Heart left ventricle (tissue), 16 donors: ENCODE measurements at regions not wholly inside any gene's neighbourhood (a gene's known extent, or its start where the extent isn't known, plus 50 kb on each side); places are given as distances from the start of the nearest gene placed in this dataset.
"Not testable (repeated sequence)": the region's sequence is repeated elsewhere in the genome, so short reads cannot be mapped to it uniquely, and the experiment has no call there.

Experiments used
- ATAC-seq, 4 donors: fragments of 200-7000 bp; cut with Tn5 transposase; one replicate each; pipeline ENCODE4 v1.9.1; 2020 to 2022; ENCODE audit warnings: moderate library complexity in 4 of 4, mild to moderate bottlenecking in 3 of 4, moderate number of reproducible peaks in 1 of 4
- DNase-seq, 5 donors: peaks; one replicate each; pipeline ENCODE4 v3.0.0-alpha.2; 2020
- H3K27ac ChIP-seq, 12 donors: fragments of 200-600 bp; sonication (generic) in 4 of 12; one replicate each; pipeline versions ENCODE4 v1.5.0 to v1.8.0; 2016 to 2022; ENCODE audit warnings: mild to moderate bottlenecking in 2 of 12
- H3K27me3 ChIP-seq, 9 donors: fragments of 200-600 bp; sonication (generic) in 2 of 9; one replicate each; pipeline versions ENCODE4 v1.5.1 to v1.8.0; 2016 to 2022; ENCODE audit warnings: mild to moderate bottlenecking in 3 of 9
- H3K36me3 ChIP-seq, 9 donors: fragments of 200-600 bp; sonication (generic) in 2 of 9; one replicate each; pipeline versions ENCODE4 v1.5.0 to v1.8.0; 2018 to 2022; ENCODE audit warnings: mild to moderate bottlenecking in 2 of 9
- H3K4me1 ChIP-seq, 12 donors: fragments of 200-600 bp; sonication (generic) in 4 of 12; one replicate each; pipeline versions ENCODE4 v1.5.0 to v1.8.0; 2016 to 2022; ENCODE audit warnings: mild to moderate bottlenecking in 3 of 12
- H3K4me3 ChIP-seq, 12 donors: fragments of 200-600 bp; sonication (generic) in 4 of 12; one replicate each; pipeline versions ENCODE4 v1.5.0 to v1.8.0; 2017 to 2022; ENCODE audit warnings: mild to moderate bottlenecking in 9 of 12, moderate library complexity in 4 of 12
- H3K9me3 ChIP-seq, 12 donors: fragments of 200-600 bp; sonication (generic) in 4 of 12; one replicate each; pipeline versions ENCODE4 v1.5.0 to v1.8.0; 2016 to 2022; ENCODE audit warnings: mild to moderate bottlenecking in 1 of 12
- POLR2A ChIP-seq, 2 donors: fragments of 450-650 bp; IDR thresholded peaks; one replicate each; pipeline ENCODE4 v1.6.1; 2017; ENCODE audit warnings: antibody characterized with exemption in 2 of 2, mild to moderate bottlenecking in 2 of 2, moderate library complexity in 2 of 2
- WGBS, 4 donors: extraction: QIAGEN DNeasy Blood & Tissue Kit in 2 of 4; methylation state at CpG; one replicate each; pipeline versions ENCODE4 v1.1.5 to v1.1.7; 2013 to 2018; 5-methylcytosine and 5-hydroxymethylcytosine counted together
- intact Hi-C, 10 donors: fragments of 100-400 bp; cut with DNase I; formaldehyde crosslinking; loops; one replicate each; pipeline versions ENCODE4 v1.11.1 to v1.14.2; 2022
- TF ChIP-seq, protein P1 (sequence below), 12 donors: fragments of 200-600 bp; sonication (generic) in 4 of 12; IDR thresholded peaks; one replicate each; pipeline versions ENCODE4 v1.5.0 to v1.8.0; 2018 to 2022; ENCODE audit warnings: antibody characterized with exemption in 12 of 12, mild to moderate bottlenecking in 5 of 12
- donor health status: ischemic (EF 13 %, LVEDD 7.1; RV severe dilation, severe dysfunction).
- donor health status: healthy with polysubstance abuse.
- donor health status: DM: no; HTN: yes; CAD: no.
- donor health status: DM: no; HTN: no; CAD: no.
- donor health status: ischemic (EF 25% LVEDD 6.9; RV normal size, moderate dysfunction).
- donor health status: ischemic (EF 25% LVEDD 5.7; RV mildly dilated, moderate dysfunction).
- donor health status: healthy.
- donor health status: DM: yes; HTN: yes; CAD: no.
- donor health status: ischemic (EF 35%, LVEDD 5.7; RV mildly dilated, moderate dysfunction).
- donor health status: nonischemic (EF 11% LVEDD 7.7; RV severe dilation, severe dysfunction).
- donor health status: DM: yes; HTN: yes; CAD: no.
- donor health status: PGD.
- donor health status: ischemic (EF 29% LVEDD 5.4; RV normal size, mild dysfunction).
- donor health status: nonischemic (EF 23%, LVEDD 6.1; RV moderate dilation, normal function).

DNA sequence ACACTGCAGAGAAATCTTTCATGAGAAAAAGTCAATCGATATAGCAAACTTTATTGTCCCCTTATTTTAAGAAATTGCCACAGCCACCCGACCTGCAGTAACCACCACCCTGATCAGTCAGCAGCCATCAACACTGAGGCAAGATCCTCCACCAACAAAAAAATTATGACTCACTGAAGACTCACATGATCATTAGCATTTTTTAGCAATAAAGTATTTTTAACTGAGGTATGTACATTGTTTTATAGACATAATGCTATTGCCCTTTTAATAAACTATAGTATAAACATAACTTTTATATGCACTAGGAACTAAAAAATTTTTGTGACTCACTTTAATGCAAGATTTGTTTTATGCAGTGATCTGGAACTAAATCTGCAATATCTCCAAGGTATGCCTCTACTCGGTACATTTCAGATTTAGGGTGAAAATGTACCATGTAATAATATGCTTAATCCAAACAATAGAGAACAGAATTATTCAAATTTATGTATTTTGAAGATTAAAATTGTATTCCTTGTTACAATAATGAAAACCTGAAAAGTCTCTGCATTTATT is 79.2 kb upstream of the CEP126 start:
- H3K27me3 ChIP-seq, result no peaks in the 10 kb centered on the region
- H3K9me3 ChIP-seq, result peaks cover 0 to 4% (median 0%) of the 10 kb centered on the region in 12 donors
- no peak for TF ChIP-seq POLR2A (IDR thresholded peaks at IDR 0.05)
- TF ChIP-seq, protein P1, sequence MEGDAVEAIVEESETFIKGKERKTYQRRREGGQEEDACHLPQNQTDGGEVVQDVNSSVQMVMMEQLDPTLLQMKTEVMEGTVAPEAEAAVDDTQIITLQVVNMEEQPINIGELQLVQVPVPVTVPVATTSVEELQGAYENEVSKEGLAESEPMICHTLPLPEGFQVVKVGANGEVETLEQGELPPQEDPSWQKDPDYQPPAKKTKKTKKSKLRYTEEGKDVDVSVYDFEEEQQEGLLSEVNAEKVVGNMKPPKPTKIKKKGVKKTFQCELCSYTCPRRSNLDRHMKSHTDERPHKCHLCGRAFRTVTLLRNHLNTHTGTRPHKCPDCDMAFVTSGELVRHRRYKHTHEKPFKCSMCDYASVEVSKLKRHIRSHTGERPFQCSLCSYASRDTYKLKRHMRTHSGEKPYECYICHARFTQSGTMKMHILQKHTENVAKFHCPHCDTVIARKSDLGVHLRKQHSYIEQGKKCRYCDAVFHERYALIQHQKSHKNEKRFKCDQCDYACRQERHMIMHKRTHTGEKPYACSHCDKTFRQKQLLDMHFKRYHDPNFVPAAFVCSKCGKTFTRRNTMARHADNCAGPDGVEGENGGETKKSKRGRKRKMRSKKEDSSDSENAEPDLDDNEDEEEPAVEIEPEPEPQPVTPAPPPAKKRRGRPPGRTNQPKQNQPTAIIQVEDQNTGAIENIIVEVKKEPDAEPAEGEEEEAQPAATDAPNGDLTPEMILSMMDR (IDR thresholded peaks at IDR 0.05), result no peak
- ATAC-seq, result no peak
- H3K36me3 ChIP-seq, result no peaks in the 10 kb centered on the region
- no peaks in the 10 kb centered on the region for H3K4me1 ChIP-seq
- WGBS, 4 donors, result 75 to 81% (median 78%) methylated on average over 3 of the region's 3 CpGs
- intact Hi-C loops, result no loop called here
- no peak overlapping the region for H3K27ac ChIP-seq
- H3K4me3 ChIP-seq, result no peak overlapping the region
- no peak for DNase-seq

DNA sequence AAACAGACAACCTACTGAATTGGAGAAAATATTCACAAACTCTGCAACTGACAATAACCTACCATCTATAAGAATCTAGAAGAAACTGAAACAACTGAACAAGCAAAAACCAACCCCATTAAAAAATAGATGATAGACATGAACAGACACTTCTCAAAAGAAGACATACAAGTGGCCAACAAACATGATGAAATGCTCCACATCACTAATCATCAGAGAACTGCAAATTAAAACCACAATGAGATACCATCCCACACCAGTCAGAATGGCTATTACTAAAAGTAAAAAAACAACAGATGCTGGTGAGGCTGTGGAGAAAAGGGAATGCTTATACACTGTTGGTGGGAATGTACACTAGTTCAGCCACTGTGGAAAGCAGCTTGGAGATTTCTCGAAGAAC is 84.3 kb upstream of the CEP126 start:
- H3K9me3 ChIP-seq, H3K4me3 ChIP-seq, H3K27me3 ChIP-seq, H3K36me3 ChIP-seq, H3K27ac ChIP-seq, H3K4me1 ChIP-seq, intact Hi-C loops, ATAC-seq, DNase-seq: not testable (repeated sequence)
- 71 to 88% (median 82%) methylated on average over 1 of the region's 1 CpG for WGBS, 4 donors

DNA sequence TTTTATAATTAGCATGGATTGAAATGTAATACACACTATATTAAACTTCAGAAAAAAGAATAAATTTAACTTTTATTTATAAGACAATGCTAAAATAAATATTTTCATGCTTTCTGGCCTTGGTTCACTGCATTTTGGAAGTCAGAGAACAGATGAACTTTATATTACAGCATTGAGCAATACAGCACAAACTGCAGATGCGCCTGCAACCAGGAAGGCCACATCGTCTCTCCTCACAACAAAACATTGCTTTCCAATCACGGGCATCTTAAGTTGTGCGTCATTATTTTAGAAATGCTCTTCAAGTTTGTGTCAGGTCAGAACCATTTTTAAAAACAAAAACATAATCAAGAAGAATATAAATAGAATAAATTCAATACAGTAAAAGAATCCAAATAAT is 89.3 kb upstream of the CEP126 start:
- Histone ChIP-seq H3K4me1 (no peaks in the 10 kb centered on the region), H3K9me3 (no peaks in the 10 kb centered on the region), H3K27me3 (no peaks in the 10 kb centered on the region), H3K4me3 (no peak overlapping the region), H3K36me3 (no peaks in the 10 kb centered on the region), H3K27ac (no peak overlapping the region)
- intact Hi-C loops, result no loop called here
- TF ChIP-seq POLR2A (IDR thresholded peaks at IDR 0.05), result no peak
- TF ChIP-seq, protein P1 (IDR thresholded peaks at IDR 0.05), result no peak
- DNase-seq, result no peak
- no peak for ATAC-seq
- WGBS, 4 donors, result 76 to 82% (median 81%) methylated on average over 4 of the region's 4 CpGs

DNA sequence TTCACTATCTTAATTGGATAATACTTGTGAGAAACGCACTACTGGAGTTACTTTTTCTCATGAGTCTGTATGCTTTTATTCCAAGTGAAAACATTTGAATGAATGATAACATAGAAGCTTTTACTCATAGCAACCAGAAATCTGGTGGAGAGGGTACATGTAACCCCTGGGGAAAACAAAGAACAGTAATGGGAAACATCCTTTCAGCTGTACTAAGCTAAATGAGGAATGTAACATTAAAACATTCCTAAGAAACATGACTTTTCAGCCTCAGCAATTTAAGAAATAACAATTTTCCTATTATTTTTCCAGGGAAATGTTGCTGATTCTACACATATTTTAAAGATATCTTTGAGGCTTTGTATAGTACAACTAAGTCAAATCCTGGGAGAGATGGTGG is 97.2 kb upstream of the CEP126 start:
- peak in 1 of 4 donors; percentile 47 for ATAC-seq

More for the DNA sequence above, 97.2 kb upstream of the CEP126 start:
- peak overlapping the region in 1 of 12 donors; percentile 53 for H3K27ac ChIP-seq
- H3K9me3 ChIP-seq, result no peaks in the 10 kb centered on the region
- 0 to 65% (median 59%) methylated on average over 1 of the region's 1 CpG for WGBS, 4 donors
- no peaks in the 10 kb centered on the region for H3K4me1 ChIP-seq
- no peaks in the 10 kb centered on the region for H3K36me3 ChIP-seq
- no peak for DNase-seq
- no peaks in the 10 kb centered on the region for H3K27me3 ChIP-seq
- no peak for TF ChIP-seq POLR2A (IDR thresholded peaks at IDR 0.05)
- TF ChIP-seq, protein P1 (IDR thresholded peaks at IDR 0.05), result no peak
- intact Hi-C loops, result no loop called here
- H3K4me3 ChIP-seq, result no peak overlapping the region
